Posterior cingulate gyrus (tissue), 11 donors: ENCODE measurements at regions not wholly inside any gene's neighbourhood (a gene's known extent, or its start where the extent isn't known, plus 50 kb on each side); places are given as distances from the start of the nearest gene placed in this dataset.

Experiments used
- DNase-seq, 10 donors: peaks; one replicate each; pipeline versions ENCODE4 v3.0.0 to v3.0.0-alpha.2; 2020 to 2021; ENCODE audit warnings: mixed read lengths in 3 of 10
- intact Hi-C: fragments of 100-400 bp; cut with DNase I; formaldehyde crosslinking; loops from one replicate; pipeline ENCODE4 v1.15.1; 2023

GRCh38 chrY:19167319-19168201 lies 394.0 kb upstream of the HSFY2 start:
- no peak for DNase-seq
- intact Hi-C loops: no loop called here

DNA sequence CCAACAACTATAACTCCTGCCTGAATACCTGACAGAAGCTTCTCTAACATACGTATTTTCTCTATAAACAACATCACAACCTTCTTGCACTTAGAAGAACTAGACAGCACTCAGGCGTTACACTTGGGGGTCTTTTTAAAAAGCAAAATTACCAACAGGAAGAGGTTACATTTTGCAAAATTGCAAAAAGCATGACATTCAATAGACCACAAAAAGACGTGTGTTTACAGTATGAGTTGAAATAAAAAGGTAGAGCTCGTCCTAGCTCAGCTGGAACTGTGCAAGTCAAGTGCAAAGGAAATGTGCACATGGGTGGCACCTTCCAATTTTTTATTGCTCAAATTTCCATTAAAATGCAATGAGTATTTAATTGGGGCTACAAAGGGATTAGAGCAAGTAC lies 375.2 kb upstream of the HSFY2 start:
- intact Hi-C loops: no loop called here
- DNase-seq: no peak

GRCh38 chrY:19146296-19146695 lies 372.8 kb upstream of the HSFY2 start:
- intact Hi-C loops: no loop called here
- no peak for DNase-seq

DNA sequence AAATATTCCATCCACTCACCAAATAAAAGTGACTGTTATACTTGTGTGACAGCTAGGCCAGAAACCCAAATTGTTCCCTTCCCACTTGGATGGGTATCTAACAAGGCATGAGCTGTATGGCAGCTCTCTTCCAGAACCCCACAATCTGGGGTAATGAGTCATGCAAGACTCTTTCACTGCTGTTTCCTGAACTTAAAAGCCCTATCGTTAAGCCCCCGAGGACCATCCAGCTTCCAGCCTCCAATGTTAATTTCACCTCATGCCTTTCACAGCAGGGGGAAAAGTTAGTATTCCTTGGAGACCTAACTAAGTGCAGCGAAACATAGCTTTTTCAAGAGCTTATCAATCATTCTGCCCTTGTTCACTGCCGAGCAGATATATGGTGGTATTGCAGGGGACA lies 368.6 kb upstream of the HSFY2 start:
- intact Hi-C loops: no loop called here
- DNase-seq: no peak

DNA sequence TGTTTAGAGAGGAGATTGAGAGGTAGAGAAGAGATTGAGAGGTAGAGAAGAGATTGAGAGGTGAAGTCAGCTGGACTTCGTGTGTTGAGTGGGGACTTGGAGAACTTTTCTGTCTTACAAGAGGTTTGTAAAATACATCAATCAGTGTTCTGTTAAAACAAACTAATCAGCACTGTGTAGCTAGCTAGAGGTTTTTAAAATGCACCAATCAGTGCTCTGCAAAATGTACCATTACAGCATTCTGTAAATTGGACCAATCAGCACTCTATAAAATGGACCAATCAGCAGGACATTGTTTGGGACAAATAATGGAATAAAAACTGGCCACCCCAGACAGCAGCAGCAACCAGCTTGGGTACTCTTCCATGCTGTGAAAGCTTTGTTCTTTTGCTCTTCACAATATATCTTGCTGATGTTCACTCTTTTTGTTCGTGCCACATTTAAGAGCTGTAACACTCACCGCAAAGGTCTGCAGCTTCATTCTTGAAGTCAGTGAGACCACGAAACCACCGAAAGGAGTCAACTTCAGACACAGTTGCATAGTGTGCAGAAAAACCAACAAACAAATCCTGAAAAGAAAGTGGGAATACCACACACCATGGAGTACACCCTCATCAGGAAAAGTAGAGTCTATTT lies 366.9 kb upstream of the HSFY2 start:
- intact Hi-C loops: no loop called here
- DNase-seq: no peak

- no peak for DNase-seq
- intact Hi-C loops: no loop called here
These were observed 360.9 kb upstream of the HSFY2 start for GRCh38 chrY:19134426-19134825.

GRCh38 chrY:19130569-19131358 lies 357.2 kb upstream of the HSFY2 start:
- intact Hi-C loops: no loop called here
- DNase-seq: no peak

- DNase-seq: no peak
- intact Hi-C loops: no loop called here
These were observed 353.4 kb upstream of the HSFY2 start for GRCh38 chrY:19126889-19127288.

GRCh38 chrY:19124609-19125008 lies 351.1 kb upstream of the HSFY2 start:
- intact Hi-C loops: no loop called here
- DNase-seq: no peak

GRCh38 chrY:19122450-19122849 lies 348.9 kb upstream of the HSFY2 start:
- intact Hi-C loops: no loop called here
- DNase-seq: no peak

GRCh38 chrY:19098349-19098748 lies 324.8 kb upstream of the HSFY2 start:
- DNase-seq: no peak
- intact Hi-C loops: no loop called here

- DNase-seq: no peak
- intact Hi-C loops: no loop called here
These were observed 321.9 kb upstream of the HSFY2 start for GRCh38 chrY:19095460-19095859.

GRCh38 chrY:19083006-19083405 lies 309.5 kb upstream of the HSFY2 start:
- intact Hi-C loops: no loop called here
- no peak for DNase-seq

DNA sequence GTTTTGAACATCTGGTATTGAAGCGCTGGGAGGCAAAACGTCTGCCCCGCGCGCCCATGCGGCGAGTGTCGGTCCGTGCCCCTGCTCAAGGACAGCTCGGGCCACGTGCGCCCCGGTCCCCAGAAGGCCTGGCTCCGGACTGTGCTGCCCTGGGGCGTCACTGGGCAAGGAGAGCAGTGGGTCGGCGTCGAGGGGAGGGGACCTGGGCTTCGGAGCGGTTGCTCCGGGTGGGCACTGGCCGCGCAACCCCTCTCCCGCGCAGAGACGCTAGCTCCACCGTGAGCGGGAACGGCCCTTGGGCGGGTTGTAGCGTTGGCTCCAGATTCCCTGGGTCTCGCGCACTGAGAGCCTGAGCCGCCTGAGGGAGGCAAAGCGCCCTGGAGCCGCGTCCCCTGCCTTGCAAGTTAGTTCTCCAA lies 304.2 kb upstream of the HSFY2 start:
- intact Hi-C loops: no loop called here
- peak in 3 of 10 donors; percentile 10 to 39 (median 32) for DNase-seq

DNA sequence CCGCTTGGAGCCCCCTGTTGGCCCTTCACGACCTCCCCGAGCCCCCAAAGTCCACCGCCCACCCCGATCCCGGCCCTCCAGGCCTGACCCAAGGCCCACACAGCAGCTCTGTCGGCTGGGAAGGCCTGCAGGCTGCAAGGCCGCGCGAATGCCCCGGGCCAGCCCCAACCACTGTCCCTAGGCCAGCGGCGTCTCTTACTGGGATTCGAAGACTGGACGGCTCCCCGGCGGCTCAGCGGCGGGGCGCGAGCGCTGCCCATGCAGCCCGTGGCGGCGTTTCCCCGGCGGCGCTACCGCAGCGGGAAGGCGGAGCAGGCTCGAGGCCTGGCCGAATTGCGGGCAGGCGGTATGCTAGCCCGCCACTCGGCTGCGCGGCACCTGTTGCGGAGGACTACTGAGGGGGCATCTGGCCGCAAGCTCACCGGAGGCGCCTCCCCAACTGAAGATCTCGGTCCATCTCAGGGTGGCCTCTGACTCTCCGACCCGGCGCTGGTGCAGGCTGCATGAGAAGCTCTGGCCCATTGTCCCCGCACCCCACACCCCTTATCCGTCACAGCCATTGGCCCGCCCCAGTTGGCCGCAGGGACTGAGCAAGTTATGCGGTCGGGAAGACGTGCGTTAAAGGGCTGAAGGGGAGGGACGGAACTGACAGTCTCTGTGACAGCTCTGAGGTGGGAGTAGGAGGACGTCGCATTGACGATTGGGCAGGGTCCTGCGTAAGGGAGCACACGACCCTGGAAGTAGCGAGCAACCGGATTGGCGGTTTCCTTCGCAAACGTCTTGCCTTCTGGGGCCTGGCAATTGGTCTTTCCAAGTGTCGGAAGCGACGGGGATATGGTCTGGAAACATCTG lies 303.5 kb upstream of the HSFY2 start:
- intact Hi-C loops: no loop called here
- DNase-seq: peak in 3 of 10 donors; percentile 37 to 61 (median 39)

DNA sequence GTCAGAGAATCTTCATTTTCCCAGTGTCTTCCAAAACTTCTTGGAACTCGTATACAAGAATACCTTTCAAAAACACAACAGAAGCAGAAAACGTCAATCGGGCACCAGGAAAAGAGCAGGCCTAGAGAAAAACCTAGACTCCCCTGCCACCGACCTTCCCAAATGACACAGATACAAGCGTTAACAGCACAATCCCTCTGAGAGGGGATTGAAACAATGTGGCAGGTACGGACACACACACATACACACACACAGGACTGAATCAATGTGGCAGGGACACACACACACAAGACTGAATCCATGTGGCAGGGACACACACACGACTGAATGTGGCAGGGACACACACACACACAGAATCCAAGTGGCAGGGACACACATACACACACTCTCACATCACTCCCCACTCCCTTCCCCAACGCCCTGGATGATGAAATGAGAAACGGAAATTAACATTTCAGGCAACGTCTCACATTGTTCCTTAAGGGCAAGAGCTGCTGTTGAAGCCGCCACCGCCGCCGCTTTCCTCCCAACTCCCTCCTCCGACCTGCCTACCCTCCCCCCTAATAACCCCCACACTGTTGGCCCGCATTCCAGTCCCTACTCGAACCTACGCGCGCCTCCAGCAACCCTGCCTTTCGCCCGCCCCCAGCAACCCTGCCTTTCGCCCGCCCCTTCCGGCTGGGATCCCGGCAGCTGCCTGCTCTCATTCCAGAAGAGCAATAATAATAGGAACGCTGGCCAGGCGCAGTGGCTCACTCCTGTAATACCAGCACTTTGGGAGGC lies 302.1 kb upstream of the HSFY2 start:
- intact Hi-C loops: no loop called here

GRCh38 chrY:19067435-19067834 lies 293.9 kb upstream of the HSFY2 start:
- intact Hi-C loops: no loop called here
- DNase-seq: no peak

More for the DNA sequence above, 302.1 kb upstream of the HSFY2 start:
- DNase-seq: peak in 3 of 10 donors; percentile 57 to 68 (median 58)

DNA sequence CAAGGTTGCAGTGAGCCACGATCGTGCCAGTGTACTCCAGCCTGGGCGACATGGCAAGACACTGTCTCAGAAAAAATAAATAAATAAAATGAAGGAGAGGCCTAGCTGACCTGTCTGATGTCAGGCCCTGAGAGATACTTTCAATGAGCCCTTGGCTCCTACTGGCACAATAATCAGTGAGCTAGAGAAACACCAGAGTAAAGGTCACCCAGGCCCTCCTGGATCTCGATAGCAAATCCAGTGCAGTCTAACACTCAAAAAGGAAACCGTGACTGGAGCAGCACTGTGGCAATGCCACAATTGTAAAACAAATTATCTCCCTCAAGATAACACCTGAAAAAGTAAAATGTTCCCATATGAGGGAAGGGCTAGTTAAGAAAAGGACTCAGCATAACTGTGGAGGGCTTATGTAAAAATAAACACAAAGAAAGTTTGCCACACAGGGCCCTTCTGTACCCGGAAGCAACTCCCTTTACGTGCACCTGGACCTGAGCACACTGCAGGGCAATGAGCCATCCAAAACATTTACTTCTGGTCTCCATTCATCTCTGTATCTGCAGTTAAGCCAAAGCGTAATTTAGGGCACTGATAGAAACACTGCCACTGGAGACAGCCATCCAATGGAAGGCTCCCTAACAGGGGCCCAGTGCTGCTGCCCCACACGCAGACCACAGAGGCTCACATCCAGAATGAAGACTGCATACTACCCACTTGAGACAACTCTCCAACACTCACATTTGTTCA lies 293.1 kb upstream of the HSFY2 start:
- intact Hi-C loops: no loop called here
- no peak for DNase-seq

DNA sequence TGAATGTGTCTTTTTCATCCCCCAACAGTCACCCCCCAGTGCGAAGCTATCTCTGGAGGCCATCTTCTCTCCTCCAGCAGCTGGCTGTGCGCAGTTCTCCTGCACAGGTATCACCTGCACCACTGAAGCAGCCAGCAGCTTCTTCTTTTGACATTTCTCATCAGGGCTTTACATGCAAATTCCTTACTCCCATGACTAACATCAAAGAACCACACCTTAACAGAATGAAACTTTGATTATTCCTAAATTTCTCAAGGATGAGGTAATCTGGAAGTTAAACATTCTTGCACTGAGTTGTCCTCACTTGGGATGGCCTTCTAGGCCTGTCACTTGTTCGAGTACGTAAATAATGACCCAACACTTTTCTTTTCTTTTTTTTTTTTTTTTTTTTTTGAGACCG lies 291.6 kb upstream of the HSFY2 start:
- no peak for DNase-seq
- intact Hi-C loops: no loop called here
